ENCODE measurements at regions not wholly inside any gene's neighbourhood (a gene's known extent, or its start where the extent isn't known, plus 50 kb on each side); places are given as distances from the start of the nearest gene placed in this dataset.
A peak's percentile ranks its signal among the peaks of the same experiment; 100 is the strongest.

- DNase-seq, result no peak
Observed at GRCh38 chr2:102968375-102968774, 206.5 kb downstream of the TMEM182 start.

GRCh38 chr2:102971701-102972100 is 209.9 kb downstream of the TMEM182 start:
- no peak for DNase-seq

- DNase-seq, result peak; percentile 58
Observed at GRCh38 chr2:102975996-102976975, 214.5 kb downstream of the TMEM182 start.

GRCh38 chr2:102977426-102978090 is 215.7 kb downstream of the TMEM182 start:
- DNase-seq, result no peak

GRCh38 chr2:102978091-102978490 is 216.3 kb downstream of the TMEM182 start:
- DNase-seq, result no peak

- no peak for DNase-seq
Observed at GRCh38 chr2:102979429-102979828, 217.6 kb downstream of the TMEM182 start.

- no peak for DNase-seq
Observed at GRCh38 chr2:102983786-102984185, 222.0 kb downstream of the TMEM182 start.

GRCh38 chr2:102986826-102987490 is 225.1 kb downstream of the TMEM182 start:
- no peak for DNase-seq

- no peak for DNase-seq
Observed at GRCh38 chr2:102992607-102993006, 230.8 kb downstream of the TMEM182 start.

GRCh38 chr2:102999958-103000357 is 238.1 kb downstream of the TMEM182 start:
- DNase-seq, result no peak

GRCh38 chr2:103002954-103003353 is 241.1 kb downstream of the TMEM182 start:
- no peak for DNase-seq

GRCh38 chr2:103003750-103004260 is 242.0 kb downstream of the TMEM182 start:
- no peak for DNase-seq

- DNase-seq, result no peak
Observed at GRCh38 chr2:103004426-103004942, 242.7 kb downstream of the TMEM182 start.

- no peak for DNase-seq
Observed at GRCh38 chr2:103005393-103005792, 243.6 kb downstream of the TMEM182 start.

- DNase-seq, result no peak
Observed at GRCh38 chr2:103007086-103007485, 245.3 kb downstream of the TMEM182 start.

GRCh38 chr2:103008586-103008985 is 246.8 kb downstream of the TMEM182 start:
- no peak for DNase-seq

GRCh38 chr2:103009871-103010270 is 248.0 kb downstream of the TMEM182 start:
- DNase-seq, result no peak

- DNase-seq, result no peak
Observed at GRCh38 chr2:103010306-103010705, 248.5 kb downstream of the TMEM182 start.

GRCh38 chr2:103010751-103011150 is 248.9 kb downstream of the TMEM182 start:
- DNase-seq, result no peak

GRCh38 chr2:103012590-103012989 is 250.8 kb downstream of the TMEM182 start:
- no peak for DNase-seq

GRCh38 chr2:103025056-103025455 is 263.2 kb downstream of the TMEM182 start:
- DNase-seq, result no peak

GRCh38 chr2:103028181-103028580 is 266.4 kb downstream of the TMEM182 start:
- no peak for DNase-seq
